Fibroblast of lung (primary cell): ENCODE measurements at regions not wholly inside any gene's neighbourhood (a gene's known extent, or its start where the extent isn't known, plus 50 kb on each side); places are given as distances from the start of the nearest gene placed in this dataset.

ENCODE experiments used
- DNase-seq, 2 donors: peaks; one replicate each; pipeline versions ENCODE4 v3.0.0 to v3.0.0-alpha.2; 2010; ENCODE audit warnings: low read depth in 2 of 2
- H2AFZ ChIP-seq: 2 replicates; pipeline ENCODE4 v1.5.1; 2012; ENCODE audit warnings: low read length, control low read depth, inconsistent platforms
- H3K27ac ChIP-seq: 2 replicates; pipeline ENCODE4 v1.5.1; 2011; ENCODE audit warnings: low read length, control low read depth; ENCODE audit not compliant: insufficient read depth
- H3K27me3 ChIP-seq: 2 replicates; pipeline ENCODE4 v1.5.1; 2011; ENCODE audit warnings: mild to moderate bottlenecking, low read length; ENCODE audit not compliant: control insufficient read depth, insufficient read depth
- H3K36me3 ChIP-seq: 2 replicates; pipeline ENCODE4 v1.5.1; 2011; ENCODE audit warnings: low read length; ENCODE audit not compliant: control insufficient read depth, insufficient read depth
- H3K4me1 ChIP-seq: 2 replicates; pipeline ENCODE4 v1.5.1; 2011; ENCODE audit warnings: low read length; ENCODE audit not compliant: control insufficient read depth, insufficient read depth; ENCODE audit errors: extremely low read depth
- H3K4me2 ChIP-seq: 2 replicates; pipeline ENCODE4 v1.5.1; 2011; ENCODE audit warnings: low read length, control low read depth; ENCODE audit not compliant: insufficient read depth; ENCODE audit errors: extremely low read depth
- H3K4me3 ChIP-seq, 4 experiments: fragments of 200-600 bp in 1 of 4; sonication (generic) in 1 of 4; replicated peaks in 1 of 4; 2 replicates each; pipeline ENCODE4 v1.5.1; 2011 to 2016; ENCODE audit warnings: low read length in 4 of 4, low read depth in 3 of 4, mild to moderate bottlenecking in 3 of 4, control low read depth in 2 of 4, inconsistent platforms in 1 of 4, mixed read lengths in 1 of 4; ENCODE audit not compliant: insufficient read depth in 1 of 4; ENCODE audit errors: control extremely low read depth in 1 of 4
- H3K79me2 ChIP-seq: 2 replicates; pipeline ENCODE4 v1.5.1; 2012; ENCODE audit warnings: mild to moderate bottlenecking, low read length, inconsistent platforms; ENCODE audit not compliant: control insufficient read depth, insufficient read depth
- H3K9ac ChIP-seq: 2 replicates; pipeline ENCODE4 v1.5.1; 2011; ENCODE audit warnings: mild to moderate bottlenecking, low read length, control low read depth; ENCODE audit not compliant: insufficient read depth
- H3K9me3 ChIP-seq: 2 replicates; pipeline ENCODE4 v1.5.1; 2012; ENCODE audit warnings: low read depth, low read length; ENCODE audit not compliant: control insufficient read depth, insufficient read depth
- H4K20me1 ChIP-seq: 2 replicates; pipeline ENCODE4 v1.5.1; 2011; ENCODE audit warnings: low read length; ENCODE audit not compliant: control insufficient read depth, insufficient read depth; ENCODE audit errors: extremely low read depth
- CTCF ChIP-seq, 2 donors: IDR thresholded peaks in 1 of 2; conservative IDR thresholded peaks in 1 of 2; 1 replicate in 1 of 2; 2 replicates in 1 of 2; pipeline ENCODE4 v1.5.1; 2011 to 2012; ENCODE audit warnings: low read length in 2 of 2, control low read depth in 1 of 2, inconsistent platforms in 1 of 2, low read depth in 1 of 2, mild to moderate bottlenecking in 1 of 2
- EZH2 ChIP-seq: IDR thresholded peaks from 2 replicates; pipeline ENCODE4 v1.5.1; 2012; ENCODE audit warnings: low read length, control low read depth, mild to moderate bottlenecking; ENCODE audit errors: missing control alignments

- H3K36me3 ChIP-seq, result no peaks in the 10 kb centered on the region
- TF ChIP-seq CTCF (conservative IDR thresholded peaks at IDR 0.05 in 1 of 2, IDR thresholded peaks at IDR 0.05 in 1 of 2; ENCODE audit: low read depth in 1 of 2, low read length in 2 of 2) (no peak), EZH2 (no peak)
- H3K27me3 ChIP-seq, result no peaks in the 10 kb centered on the region
- no peak overlapping the region for H3K4me3 ChIP-seq
- H3K9ac ChIP-seq, result no peak overlapping the region
- no peak overlapping the region for H2AFZ ChIP-seq
- no peaks in the 10 kb centered on the region for H3K4me1 ChIP-seq
- no peaks in the 10 kb centered on the region for H3K9me3 ChIP-seq
- H3K4me2 ChIP-seq, result no peak overlapping the region
- no peak for DNase-seq
- H4K20me1 ChIP-seq, result no peaks in the 10 kb centered on the region
- no peak overlapping the region for H3K27ac ChIP-seq
- H3K79me2 ChIP-seq, result no peaks in the 10 kb centered on the region
Observed at GRCh38 chr14:98252820-98253219, 1019.2 kb downstream of the BCL11B start.

- peak in 1 of 2 donors; percentile 14 for DNase-seq
- TF ChIP-seq EZH2 (no peak), CTCF (conservative IDR thresholded peaks at IDR 0.05 in 1 of 2, IDR thresholded peaks at IDR 0.05 in 1 of 2; ENCODE audit: low read depth in 1 of 2, low read length in 2 of 2) (no peak)
- no peaks in the 10 kb centered on the region for H3K79me2 ChIP-seq
Observed at GRCh38 chr14:98259881-98260280, 1012.1 kb downstream of the BCL11B start.

GRCh38 chr14:98262566-98262965 lies 1009.4 kb downstream of the BCL11B start:
- H3K79me2 ChIP-seq, result no peaks in the 10 kb centered on the region
- no peak overlapping the region for H3K9ac ChIP-seq
- no peak overlapping the region for H3K4me2 ChIP-seq
- no peaks in the 10 kb centered on the region for H3K4me1 ChIP-seq
- H3K27me3 ChIP-seq, result no peaks in the 10 kb centered on the region
- H2AFZ ChIP-seq, result no peak overlapping the region
- TF ChIP-seq EZH2 (no peak), CTCF (conservative IDR thresholded peaks at IDR 0.05 in 1 of 2, IDR thresholded peaks at IDR 0.05 in 1 of 2; ENCODE audit: low read depth in 1 of 2, low read length in 2 of 2) (no peak)
- DNase-seq, result no peak
- H4K20me1 ChIP-seq, result no peaks in the 10 kb centered on the region
- H3K36me3 ChIP-seq, result no peaks in the 10 kb centered on the region
- no peak overlapping the region for H3K27ac ChIP-seq
- no peaks in the 10 kb centered on the region for H3K9me3 ChIP-seq
- no peak overlapping the region for H3K4me3 ChIP-seq

More at GRCh38 chr14:98259881-98260280, 1012.1 kb downstream of the BCL11B start:
- Histone ChIP-seq H3K27me3 (no peaks in the 10 kb centered on the region), H2AFZ (no peak overlapping the region), H4K20me1 (no peaks in the 10 kb centered on the region), H3K36me3 (no peaks in the 10 kb centered on the region), H3K4me1 (no peaks in the 10 kb centered on the region), H3K4me2 (no peak overlapping the region), H3K9me3 (no peaks in the 10 kb centered on the region), H3K9ac (no peak overlapping the region), H3K4me3 (no peak overlapping the region), H3K27ac (no peak overlapping the region)
